GM18517 (cell line): ENCODE measurements at regions not wholly inside any gene's neighbourhood (a gene's known extent, or its start where the extent isn't known, plus 50 kb on each side); places are given as distances from the start of the nearest gene placed in this dataset.

Experiments used
- ATAC-seq: cut with Tn5 transposase; IDR thresholded peaks from one replicate; pipeline ENCODE4 v1.9.1; 2021; ENCODE audit warnings: mild to moderate bottlenecking, moderate library complexity; ENCODE audit not compliant: unreplicated experiment

- no peak for ATAC-seq
Observed at GRCh38 chr3:30162579-30162978, 443.8 kb upstream of the TGFBR2 start.

GRCh38 chr3:30166535-30166934 lies 439.9 kb upstream of the TGFBR2 start:
- ATAC-seq: no peak

- no peak for ATAC-seq
Observed at GRCh38 chr3:30167541-30168011, 438.8 kb upstream of the TGFBR2 start.

GRCh38 chr3:30169487-30169886 lies 436.9 kb upstream of the TGFBR2 start:
- no peak for ATAC-seq

- no peak for ATAC-seq
Observed at GRCh38 chr3:30170681-30171438, 435.5 kb upstream of the TGFBR2 start.

- ATAC-seq: no peak
Observed at GRCh38 chr3:30174357-30174756, 432.0 kb upstream of the TGFBR2 start.

- ATAC-seq: no peak
Observed at GRCh38 chr3:30180310-30181177, 425.9 kb upstream of the TGFBR2 start.

GRCh38 chr3:30181178-30181465 lies 425.3 kb upstream of the TGFBR2 start:
- ATAC-seq: no peak

- no peak for ATAC-seq
Observed at GRCh38 chr3:30181581-30181980, 424.8 kb upstream of the TGFBR2 start.

GRCh38 chr3:30183421-30183820 lies 423.0 kb upstream of the TGFBR2 start:
- no peak for ATAC-seq

- ATAC-seq: no peak
Observed at GRCh38 chr3:30184091-30184810, 422.1 kb upstream of the TGFBR2 start.

GRCh38 chr3:30185872-30186271 lies 420.5 kb upstream of the TGFBR2 start:
- ATAC-seq: no peak

GRCh38 chr3:30186741-30187219 lies 419.6 kb upstream of the TGFBR2 start:
- no peak for ATAC-seq

- ATAC-seq: no peak
Observed at GRCh38 chr3:30187366-30187765, 419.0 kb upstream of the TGFBR2 start.

GRCh38 chr3:30188713-30189112 lies 417.7 kb upstream of the TGFBR2 start:
- ATAC-seq: no peak

GRCh38 chr3:30189900-30190299 lies 416.5 kb upstream of the TGFBR2 start:
- ATAC-seq: no peak

- no peak for ATAC-seq
Observed at GRCh38 chr3:30193625-30194044, 412.8 kb upstream of the TGFBR2 start.

GRCh38 chr3:30195352-30195751 lies 411.0 kb upstream of the TGFBR2 start:
- no peak for ATAC-seq

- ATAC-seq: no peak
Observed at GRCh38 chr3:30198162-30198561, 408.2 kb upstream of the TGFBR2 start.

GRCh38 chr3:30199096-30199759 lies 407.2 kb upstream of the TGFBR2 start:
- ATAC-seq: no peak

GRCh38 chr3:30199855-30200254 lies 406.5 kb upstream of the TGFBR2 start:
- ATAC-seq: no peak
